GM19025 (cell line): ENCODE measurements at regions not wholly inside any gene's neighbourhood (a gene's known extent, or its start where the extent isn't known, plus 50 kb on each side); places are given as distances from the start of the nearest gene placed in this dataset.

Source experiments
- ATAC-seq: cut with Tn5 transposase; IDR thresholded peaks from one replicate; pipeline ENCODE4 v1.9.1; 2021; ENCODE audit warnings: mild to moderate bottlenecking, low read depth, moderate library complexity; ENCODE audit not compliant: unreplicated experiment

DNA sequence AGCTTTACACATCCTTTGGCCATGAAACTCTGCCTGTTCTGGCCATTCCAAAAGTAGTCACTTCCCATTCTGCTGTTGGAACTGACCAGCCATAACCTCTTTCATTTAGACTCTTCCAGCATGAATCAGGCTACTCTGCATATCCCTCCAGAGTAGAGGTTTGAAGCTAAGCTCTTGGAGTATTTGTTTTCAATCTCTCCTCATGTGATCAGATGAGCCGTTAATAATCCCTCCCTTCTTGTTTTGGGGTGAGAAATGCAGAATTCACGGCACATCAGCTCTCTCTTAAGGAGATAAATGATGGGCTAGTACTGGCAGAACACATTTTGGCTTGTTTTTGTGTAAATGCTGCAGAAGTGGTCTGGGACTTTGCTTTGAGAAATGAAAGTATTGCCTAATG lies 519.9 kb downstream of the PCDH17 start:
- no peak for ATAC-seq

DNA sequence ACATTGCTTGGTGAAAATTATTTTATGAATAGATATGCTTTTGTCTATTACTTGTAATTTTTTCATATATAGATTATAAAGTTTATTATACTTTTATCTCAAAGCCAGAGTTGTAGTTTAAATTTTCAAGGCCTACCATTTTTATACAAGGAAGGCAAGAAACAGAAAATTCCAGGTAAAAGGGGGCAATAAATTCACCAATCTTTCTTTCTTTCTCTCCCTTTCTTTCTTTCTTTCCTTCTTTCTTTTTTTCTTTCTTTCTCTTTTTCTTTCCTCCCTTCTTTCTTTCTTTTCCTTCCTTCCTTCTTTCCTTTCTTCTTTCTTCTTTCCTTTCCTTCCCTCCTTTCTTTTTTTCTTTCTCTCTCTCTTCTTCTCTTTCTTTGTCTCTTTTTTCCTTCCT lies 529.4 kb downstream of the PCDH17 start:
- ATAC-seq = no peak

DNA sequence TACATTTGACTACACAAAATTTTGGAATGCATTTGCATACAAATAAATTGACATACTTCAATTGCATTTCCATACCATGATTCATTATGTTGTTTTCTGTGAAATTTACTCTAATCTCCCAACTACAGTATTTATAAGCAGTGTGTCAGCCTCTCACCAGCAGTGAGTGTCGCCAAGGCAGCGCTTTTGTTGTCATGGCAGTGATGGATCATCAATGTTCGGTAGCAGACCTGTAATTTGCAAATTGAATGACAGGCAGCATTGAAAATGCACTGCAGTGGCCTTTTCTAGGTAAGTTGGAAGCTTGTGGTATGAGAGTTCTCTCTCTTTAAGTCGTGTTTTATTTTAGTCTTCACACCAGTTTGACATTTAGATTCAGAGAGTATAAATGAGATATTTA lies 534.1 kb downstream of the PCDH17 start:
- ATAC-seq = no peak

DNA sequence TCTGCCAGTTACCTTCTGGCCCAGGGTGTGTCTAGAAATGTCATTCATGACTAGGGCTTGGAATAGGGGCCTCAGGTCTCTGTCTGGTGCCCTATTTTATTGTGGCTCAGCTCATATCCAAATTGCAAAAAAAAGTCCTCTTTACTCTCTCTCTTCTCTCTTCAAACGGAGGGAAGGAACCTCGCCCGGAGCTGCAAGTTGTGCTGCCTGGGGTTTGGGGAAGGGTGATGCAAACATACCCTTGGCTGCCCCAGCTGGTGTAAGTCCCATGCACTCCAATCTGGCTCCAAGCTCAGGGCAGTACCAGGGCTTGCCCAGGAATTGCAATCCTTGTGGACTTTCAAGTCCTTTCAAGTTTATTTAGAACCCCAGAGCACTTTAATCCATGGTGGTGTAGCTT lies 549.6 kb downstream of the PCDH17 start:
- ATAC-seq = no peak

DNA sequence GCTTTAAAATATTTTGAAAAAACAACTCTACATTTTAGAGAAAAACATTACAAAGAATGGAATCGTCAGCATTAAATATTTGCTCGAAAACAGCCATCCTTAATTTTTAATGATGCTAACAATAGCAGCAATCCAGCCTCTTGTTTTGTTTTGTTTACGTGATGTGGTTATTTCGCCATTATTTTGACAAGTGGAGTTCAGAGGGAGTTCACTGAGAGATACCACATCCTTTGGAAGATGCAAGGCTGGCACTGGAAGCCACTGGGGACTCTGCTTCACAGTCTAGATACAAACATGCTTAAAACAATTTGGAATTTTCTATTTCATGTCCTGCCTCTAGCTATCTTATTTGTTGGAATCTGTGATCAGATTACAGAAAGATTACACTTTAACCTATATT lies 556.3 kb downstream of the PCDH17 start:
- no peak for ATAC-seq

DNA sequence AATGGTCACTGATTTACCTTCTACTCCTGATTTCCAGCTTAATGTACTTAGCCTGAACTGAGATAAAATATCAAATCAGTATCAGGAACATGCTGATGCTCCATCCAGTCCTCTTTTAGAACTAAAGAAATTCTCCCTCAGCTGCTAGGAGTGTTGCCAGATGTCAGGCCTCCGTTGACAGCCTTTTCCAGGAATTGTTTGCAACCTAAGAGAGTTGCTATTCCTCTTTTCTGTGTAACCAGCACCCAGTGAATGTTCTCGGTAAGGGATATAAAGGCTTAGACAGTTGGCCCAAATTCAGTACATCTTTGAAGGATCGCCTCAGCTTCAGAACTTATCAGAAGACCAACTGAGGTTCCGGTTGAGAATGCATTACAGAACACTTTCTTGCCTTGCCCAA lies 559.0 kb downstream of the PCDH17 start:
- ATAC-seq = no peak

DNA sequence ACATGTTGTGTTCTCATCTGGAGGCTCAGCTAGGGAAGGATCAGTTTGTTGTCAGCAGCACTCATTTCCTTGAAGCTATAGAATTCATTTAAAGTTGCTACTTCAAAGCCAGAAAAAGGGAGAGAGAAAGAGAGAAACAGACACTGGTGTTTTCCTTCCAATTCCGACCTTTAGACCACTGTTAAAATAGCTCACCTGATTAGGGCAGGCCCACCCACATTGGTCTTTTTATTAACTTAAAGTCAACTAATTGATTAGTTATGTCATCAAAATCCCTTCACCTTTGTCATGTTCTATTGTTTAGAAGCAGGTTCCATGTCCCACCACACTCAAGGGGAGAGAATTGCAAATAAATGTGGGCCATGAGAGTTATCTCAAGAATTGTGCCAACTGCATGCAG lies 560.2 kb downstream of the PCDH17 start:
- no peak for ATAC-seq

DNA sequence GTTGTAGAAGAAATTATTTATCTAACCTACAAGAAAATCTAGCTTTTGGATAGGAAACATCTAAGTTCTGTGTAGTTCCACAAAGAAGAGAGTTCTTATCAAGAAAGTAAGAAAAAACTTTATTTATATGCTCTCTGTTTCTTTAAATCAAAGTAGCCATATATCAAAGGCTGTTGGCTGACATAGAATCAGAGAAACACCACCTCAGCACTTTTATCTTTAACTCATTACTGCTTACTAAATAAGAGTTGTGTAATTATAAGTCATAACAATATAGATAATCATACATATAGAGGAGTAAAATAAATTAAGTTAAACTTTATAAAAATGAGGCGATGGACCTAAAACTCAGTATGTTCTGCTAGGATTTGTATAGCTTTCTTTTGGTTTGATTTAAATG lies 570.6 kb downstream of the PCDH17 start:
- ATAC-seq = no peak

DNA sequence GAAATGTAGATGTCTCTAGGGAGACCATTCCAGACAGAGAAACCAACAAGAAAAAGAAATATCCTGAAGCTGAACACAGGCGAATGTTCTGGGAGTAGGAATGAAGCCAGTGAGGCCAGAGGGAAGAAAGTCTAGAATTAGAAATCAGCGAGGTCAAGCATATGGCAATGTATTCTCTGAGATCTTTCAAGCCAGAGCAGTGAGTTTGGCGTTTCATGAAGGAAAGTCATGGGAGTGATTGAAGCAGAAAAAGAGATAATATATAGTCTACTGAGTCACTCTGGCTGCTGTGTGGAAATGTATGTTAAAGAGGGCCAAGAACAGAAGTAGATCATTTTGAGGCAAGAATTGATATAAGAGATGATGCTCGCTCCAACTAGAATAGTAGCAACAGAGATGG lies 576.0 kb downstream of the PCDH17 start:
- no peak for ATAC-seq

DNA sequence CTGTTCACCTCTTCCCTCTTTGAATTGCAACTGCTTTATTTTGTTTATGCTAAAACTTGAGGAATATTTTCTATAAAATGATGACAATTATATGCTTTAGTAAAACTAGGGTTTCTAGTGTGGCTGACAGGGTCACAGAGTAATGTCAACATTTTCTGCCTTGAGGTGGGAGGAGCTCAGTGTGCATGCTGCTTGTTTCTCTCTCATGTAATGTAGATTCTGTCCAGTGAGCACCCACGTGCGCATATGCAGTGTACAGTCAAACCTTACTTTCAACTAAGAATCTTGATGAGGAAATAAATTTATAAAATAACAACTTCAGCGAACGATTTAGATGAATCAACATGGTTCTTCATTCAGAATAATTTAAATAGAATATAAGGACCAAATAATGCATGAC lies 603.9 kb downstream of the PCDH17 start:
- ATAC-seq = no peak

DNA sequence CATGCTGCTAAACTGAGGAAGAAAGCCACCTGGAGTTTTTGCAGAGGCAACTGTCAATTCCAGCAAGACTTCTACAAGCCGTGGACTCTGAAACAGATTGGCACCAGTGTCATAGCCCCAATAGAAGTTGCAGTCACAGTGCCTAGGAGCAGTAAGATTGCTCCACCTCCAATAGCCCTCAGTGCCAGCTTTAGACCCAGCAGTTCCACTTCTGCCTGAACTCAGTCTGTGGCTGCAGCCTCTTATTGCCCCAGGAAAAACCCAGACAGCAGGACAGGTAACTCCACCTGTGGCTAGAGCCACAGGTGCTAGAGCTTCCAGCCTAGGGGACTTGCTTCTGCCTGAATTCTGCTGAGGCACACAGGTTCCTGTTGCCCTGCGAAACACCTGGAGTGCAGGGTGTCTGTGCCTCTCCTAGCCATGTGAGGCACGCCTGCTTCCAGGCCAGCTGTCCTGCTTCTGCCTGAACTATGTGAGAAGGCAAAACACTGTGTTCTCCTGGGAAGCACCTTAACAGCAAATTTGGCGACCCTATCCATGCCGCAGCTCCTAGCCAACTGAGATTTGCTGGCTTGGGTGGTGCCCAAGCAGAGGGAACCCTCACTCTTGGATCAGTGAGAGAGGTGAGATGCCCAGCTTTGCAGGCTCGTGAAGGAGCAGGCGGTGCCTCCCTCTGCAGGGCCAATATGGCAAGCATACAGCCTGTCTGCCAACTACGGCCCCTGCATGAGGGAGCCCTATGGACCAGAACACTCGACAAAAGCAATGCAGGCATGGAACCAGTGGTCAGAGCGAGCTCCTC lies 607.6 kb downstream of the PCDH17 start:
- no peak for ATAC-seq

DNA sequence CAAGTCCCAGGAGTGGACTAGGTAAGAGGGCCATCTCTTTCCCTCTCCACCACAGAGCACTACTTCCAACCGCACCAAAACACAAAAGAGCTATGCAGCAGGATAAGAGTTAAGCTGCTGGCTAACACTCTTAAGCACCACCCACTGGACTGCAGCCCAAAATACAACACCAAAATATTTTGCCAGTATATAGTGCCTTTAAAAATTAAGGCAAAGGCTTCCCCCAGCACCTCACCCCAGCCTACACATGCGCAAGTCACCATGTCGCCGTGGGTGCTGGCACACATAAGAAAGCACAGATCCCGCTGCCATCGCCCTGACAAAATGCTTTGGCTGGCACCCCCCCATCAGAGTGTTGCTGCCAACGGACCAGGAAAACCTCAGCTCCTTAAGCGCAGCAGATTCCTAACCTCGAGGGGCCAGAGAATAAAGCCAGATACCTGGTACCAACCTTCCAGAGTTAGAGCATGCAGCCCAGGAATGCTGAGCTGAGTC lies 608.3 kb downstream of the PCDH17 start:
- no peak for ATAC-seq

DNA sequence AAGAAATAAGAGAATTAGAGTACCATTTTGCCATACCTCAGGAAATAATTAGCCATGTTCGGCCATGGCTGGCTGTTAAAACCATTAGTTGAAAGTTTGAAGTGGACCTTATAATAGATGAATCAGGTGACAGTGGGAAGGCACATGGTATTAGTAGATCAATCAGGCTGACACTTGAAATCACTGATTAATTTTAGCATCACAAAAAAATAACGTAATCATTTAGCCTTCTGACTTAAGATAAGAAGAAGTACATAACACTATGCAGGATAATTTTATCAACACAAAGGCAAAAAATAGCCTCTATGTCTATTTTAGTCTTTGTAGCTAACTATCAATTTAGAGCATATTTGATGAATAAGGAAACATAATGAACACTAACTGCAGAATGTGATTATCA lies 615.5 kb downstream of the PCDH17 start:
- no peak for ATAC-seq

DNA sequence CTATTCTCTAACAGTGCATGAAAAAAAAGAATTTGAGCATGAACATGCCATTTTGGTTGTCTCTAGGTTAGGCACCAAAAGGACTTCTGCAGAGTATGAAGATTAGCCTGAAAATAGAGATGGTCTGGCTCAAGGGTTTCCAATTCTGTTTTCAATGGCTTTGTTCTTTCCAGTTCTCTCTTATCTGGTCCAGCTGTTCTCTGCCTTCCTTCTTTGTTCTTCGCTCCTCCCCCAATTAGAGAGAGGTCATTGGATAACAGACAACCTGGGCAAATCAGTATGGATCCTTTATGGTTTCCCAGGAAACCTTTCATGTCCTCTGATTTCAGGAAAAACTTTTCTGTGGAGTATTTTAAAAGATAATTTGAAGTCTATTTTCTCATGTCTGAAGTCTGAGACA lies 623.4 kb downstream of the PCDH17 start:
- no peak for ATAC-seq

DNA sequence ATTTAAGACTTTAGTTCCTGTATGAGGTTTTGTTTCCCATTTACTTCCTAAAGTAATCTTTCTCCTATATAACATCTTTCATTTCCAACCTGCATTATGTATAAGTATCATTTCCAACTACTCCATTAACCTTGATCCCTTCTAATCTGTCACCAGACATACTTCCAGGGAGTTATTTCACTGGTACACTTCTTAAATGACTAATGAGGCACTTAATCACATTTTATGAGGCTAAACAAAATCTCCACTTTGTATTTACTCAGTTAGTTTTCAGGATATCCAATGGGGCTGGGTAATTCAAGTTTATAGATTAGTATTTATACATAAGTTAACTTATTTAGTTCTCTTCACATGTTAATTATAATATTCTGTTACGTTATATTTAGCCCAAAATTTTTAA lies 634.7 kb downstream of the PCDH17 start:
- no peak for ATAC-seq

DNA sequence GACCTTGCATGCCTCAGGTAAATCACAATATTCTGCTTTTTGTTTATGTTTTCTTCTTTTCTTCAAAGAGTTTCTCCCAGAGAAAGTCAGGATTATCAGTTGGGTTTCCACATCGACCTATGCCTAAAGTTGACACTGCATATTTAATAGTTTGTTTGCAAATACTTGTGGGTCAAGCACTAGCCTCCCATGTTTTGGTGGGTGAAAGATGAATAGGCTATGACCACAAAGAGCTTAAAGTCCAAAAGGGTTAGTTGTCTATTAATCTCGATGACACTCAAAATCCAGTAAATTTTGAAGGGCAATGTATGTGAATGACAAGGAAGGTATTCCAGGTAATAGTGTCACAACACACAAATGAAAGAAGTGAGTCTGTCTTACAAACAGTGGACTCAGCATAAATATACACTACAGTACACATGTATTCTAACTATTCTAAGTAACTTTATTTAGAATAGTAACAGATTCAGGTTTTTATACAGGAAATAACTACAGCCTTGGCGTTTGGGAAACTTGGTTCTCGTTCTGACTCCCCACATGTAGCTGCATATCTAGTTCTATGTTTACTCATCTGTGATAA lies 667.1 kb downstream of the PCDH17 start:
- ATAC-seq = no peak

DNA sequence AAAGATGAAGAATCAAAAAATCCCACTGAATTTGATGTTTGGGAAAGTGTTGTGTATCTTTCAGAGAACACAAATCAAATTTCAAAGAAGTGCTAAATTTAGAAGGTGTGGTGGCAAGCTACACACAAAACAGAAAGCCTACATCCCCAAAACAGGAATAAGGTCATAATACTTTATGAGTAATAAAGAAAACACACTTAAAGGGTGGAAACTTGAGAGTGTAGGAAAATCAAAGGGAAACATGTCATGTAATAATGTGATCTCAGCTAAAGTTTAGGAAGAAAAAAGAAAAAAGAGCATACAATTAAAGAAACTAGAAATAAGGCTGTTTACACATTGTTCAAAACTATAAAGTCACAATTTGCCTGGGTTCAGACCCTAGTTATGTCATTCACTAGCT lies 668.7 kb downstream of the PCDH17 start:
- no peak for ATAC-seq

DNA sequence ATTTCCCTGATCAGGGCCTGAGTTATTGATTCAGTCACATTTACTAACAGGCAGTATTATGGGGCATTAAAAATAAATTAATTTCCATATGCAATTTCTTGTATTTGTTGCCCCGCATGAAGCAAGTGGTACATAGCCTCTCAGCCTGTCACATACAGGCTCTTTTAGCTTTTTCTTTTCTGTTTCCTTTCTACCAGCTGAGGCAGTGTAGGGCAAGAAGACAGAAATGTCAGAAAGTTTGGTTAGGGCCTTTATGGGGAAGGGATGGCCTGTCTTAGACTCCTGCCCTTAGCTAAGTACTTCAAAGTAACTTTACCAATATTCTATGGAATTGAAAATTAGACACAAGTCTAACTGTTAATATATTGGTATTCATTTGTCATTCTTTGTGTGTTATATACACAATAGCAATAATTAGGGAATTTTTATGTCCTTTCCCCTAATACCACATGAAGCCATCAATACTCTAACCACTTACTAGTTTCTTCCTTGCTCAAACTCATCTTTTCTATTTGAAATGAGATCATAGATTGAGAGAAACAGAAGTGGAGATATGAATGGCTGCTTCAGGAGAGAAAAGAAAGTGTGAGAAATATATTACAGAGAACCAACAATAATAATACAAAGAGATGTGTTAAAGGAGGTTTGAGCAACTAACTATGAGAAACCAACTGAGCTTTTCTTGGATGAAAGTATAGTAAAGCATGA lies 669.6 kb downstream of the PCDH17 start:
- no peak for ATAC-seq

DNA sequence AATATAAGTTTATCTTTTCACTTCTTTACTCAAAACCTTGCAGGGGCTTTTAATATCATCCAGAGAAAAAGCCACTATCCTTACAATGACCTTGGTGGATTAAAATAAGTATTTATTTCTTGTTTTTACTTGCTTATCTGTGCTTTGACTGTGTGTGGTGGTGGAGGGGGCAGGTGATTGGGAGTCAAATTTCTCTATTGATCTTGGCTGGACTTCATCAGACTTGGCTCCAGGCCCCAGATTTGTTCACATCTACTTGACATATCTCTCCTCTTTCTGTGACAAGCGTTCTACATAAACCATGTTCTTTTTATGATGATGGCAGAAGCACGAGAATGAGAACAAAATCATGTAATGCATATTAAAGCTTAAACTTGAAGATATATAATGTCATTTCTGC lies 670.8 kb downstream of the PCDH17 start:
- ATAC-seq = no peak

DNA sequence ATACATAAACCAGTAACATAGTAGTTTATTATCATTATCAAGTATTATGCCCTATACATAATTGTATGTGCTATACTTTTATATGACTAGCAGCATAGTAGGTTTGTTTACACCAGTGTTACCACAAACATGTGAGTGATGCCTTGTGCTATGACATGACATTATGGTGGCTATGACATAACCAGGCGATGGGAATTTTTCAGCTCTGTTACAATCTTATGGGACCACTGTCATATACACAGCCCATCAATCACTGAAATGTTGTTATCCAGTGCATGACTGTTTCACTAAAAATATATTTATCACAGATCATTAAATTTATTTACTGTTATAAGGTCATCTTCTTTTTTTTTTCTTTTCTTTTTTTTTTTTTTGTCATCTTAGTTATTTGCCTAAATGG lies 674.5 kb downstream of the PCDH17 start:
- ATAC-seq = no peak

DNA sequence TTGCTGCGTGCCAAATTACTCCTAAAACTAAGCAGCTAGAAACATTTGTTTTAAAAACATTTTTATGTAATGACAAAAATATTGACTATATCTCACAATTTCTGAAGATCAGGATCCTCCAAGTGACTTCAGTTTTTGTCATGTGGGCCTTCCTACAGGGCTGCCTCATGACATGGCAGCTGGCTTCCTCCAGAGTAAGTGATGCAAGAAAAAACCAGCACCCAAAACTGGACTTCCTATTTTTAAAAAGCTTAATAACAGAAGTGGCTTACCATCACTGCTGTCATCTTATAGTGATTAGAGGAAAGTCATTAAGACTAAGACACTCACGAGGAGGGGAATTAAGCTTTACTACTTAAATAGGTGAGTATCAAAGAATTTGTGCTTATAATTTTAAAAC lies 681.7 kb downstream of the PCDH17 start:
- ATAC-seq = no peak
